ENCODE measurements at regions not wholly inside any gene's neighbourhood (a gene's known extent, or its start where the extent isn't known, plus 50 kb on each side); places are given as distances from the start of the nearest gene placed in this dataset.

DNA sequence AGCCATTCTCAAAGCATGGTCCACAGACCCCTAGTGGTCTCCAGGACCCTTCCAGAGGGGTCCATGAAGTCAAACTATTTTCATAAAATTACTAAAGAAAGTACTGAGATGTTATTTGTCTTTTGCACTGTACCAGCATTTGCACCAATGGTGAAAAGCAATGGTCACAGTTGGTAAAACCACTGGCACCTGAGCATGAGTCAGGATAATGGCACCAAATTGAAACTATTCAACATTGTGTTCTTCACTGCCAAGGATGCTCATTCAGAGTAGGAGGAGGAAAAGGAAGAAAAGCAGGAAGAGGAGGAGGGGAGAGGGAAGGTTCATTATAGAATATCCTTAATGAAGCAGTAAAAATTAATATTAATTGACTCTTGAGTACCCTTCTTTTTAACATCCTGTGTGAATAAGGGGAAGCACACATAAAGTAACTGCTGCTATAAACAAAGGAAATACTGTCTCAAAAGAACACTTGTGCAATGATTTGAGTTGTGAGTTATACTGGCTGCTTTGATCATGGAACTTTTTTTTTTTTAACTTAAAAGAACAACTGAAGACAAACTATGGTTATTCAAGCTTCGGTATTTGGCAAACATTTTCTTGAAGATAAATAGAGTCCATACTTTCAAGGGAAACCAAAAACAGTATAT, 60.2 kb downstream of the MPP7 start:
- CTCF ChIA-PET = interaction anchor here (0.8 to 2.4 kb wide), 12 partner anchors 11 to 677 kb away, joined by 3 to 11 read pairs (median 4); no protein-coding TSS in a partner anchor
- no peak for DNase-seq (ENCODE audit: extremely low spot score)
- TF ChIP-seq, protein P1, sequence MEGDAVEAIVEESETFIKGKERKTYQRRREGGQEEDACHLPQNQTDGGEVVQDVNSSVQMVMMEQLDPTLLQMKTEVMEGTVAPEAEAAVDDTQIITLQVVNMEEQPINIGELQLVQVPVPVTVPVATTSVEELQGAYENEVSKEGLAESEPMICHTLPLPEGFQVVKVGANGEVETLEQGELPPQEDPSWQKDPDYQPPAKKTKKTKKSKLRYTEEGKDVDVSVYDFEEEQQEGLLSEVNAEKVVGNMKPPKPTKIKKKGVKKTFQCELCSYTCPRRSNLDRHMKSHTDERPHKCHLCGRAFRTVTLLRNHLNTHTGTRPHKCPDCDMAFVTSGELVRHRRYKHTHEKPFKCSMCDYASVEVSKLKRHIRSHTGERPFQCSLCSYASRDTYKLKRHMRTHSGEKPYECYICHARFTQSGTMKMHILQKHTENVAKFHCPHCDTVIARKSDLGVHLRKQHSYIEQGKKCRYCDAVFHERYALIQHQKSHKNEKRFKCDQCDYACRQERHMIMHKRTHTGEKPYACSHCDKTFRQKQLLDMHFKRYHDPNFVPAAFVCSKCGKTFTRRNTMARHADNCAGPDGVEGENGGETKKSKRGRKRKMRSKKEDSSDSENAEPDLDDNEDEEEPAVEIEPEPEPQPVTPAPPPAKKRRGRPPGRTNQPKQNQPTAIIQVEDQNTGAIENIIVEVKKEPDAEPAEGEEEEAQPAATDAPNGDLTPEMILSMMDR (IDR thresholded peaks at IDR 0.05; ENCODE audit: control extremely low read depth, extremely low read depth, low read depth, missing control alignments) = no peak
- POLR2A ChIA-PET = no interaction called here

- DNase-seq (ENCODE audit: extremely low spot score) = peak; percentile 41
- ChIA-PET CTCF (interaction anchor here (0.7 to 2.4 kb wide), 23 partner anchors 9 to 684 kb away, joined by 3 to 11 read pairs (median 4); partner anchors contain the start of gene MPP7), POLR2A (no interaction called here)
These were observed 61.0 kb downstream of the MPP7 start for GRCh38 chr10:28241741-28242399.

DNA sequence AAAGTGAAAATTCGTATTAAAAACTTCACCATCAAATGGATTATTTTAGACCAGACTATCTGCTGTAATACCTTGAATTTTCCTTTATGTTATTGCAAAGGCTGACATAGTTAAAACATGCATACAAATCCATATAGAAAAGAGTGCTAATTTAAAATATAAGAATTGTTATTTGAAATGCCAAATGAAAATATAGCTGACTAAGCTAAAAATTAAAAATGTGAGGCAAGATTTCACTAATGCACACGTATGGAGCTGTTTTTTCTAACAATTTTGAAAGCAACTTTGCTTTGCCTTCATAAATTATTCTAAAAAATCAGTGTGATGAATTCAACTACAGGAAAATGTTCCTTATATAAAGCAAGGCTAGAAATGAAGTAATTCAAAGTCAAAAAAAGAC, 62.5 kb downstream of the MPP7 start:
- POLR2A ChIA-PET = interaction anchor here (0.5 kb wide), 1 partner anchor 31 kb away, joined by 3 read pairs; no protein-coding TSS in a partner anchor
- TF ChIP-seq, protein P1 (IDR thresholded peaks at IDR 0.05; ENCODE audit: control extremely low read depth, extremely low read depth, low read depth, missing control alignments) = no peak
- DNase-seq (ENCODE audit: extremely low spot score) = no peak
- CTCF ChIA-PET = interaction anchor here (0.8 to 2.4 kb wide), 6 partner anchors 8 to 682 kb away, joined by 3 to 11 read pairs (median 6); no protein-coding TSS in a partner anchor

More at GRCh38 chr10:28241741-28242399, 61.0 kb downstream of the MPP7 start:
- TF ChIP-seq, protein P1 (IDR thresholded peaks at IDR 0.05; ENCODE audit: control extremely low read depth, extremely low read depth, low read depth, missing control alignments) = peak; percentile 77

GRCh38 chr10:28236591-28236990, 66.3 kb downstream of the MPP7 start:
- ChIA-PET CTCF (interaction anchor here (0.9 kb wide), 1 partner anchor 16 kb away, joined by 3 read pairs; no protein-coding TSS in a partner anchor), POLR2A (no interaction called here)
- TF ChIP-seq, protein P1 (IDR thresholded peaks at IDR 0.05; ENCODE audit: control extremely low read depth, extremely low read depth, low read depth, missing control alignments) = no peak
- no peak for DNase-seq (ENCODE audit: extremely low spot score)

- CTCF ChIA-PET = interaction anchor here (1.1 to 1.6 kb wide), 3 partner anchors 11 to 41 kb away, joined by 3 to 4 read pairs (median 4); no protein-coding TSS in a partner anchor
- POLR2A ChIA-PET = no interaction called here
- TF ChIP-seq, protein P1 (IDR thresholded peaks at IDR 0.05; ENCODE audit: control extremely low read depth, extremely low read depth, low read depth, missing control alignments) = no peak
- DNase-seq (ENCODE audit: extremely low spot score) = no peak
These were observed 82.1 kb downstream of the MPP7 start for GRCh38 chr10:28220811-28221210.

- CTCF ChIA-PET = no interaction called here
- POLR2A ChIA-PET = no interaction called here
- DNase-seq (ENCODE audit: extremely low spot score) = no peak
- TF ChIP-seq, protein P1 (IDR thresholded peaks at IDR 0.05; ENCODE audit: control extremely low read depth, extremely low read depth, low read depth, missing control alignments) = no peak
These were observed 83.6 kb downstream of the MPP7 start for GRCh38 chr10:28219251-28219650.

Measured in GM10248 (cell line).